SJSA1 (cell line): ENCODE measurements at regions not wholly inside any gene's neighbourhood (a gene's known extent, or its start where the extent isn't known, plus 50 kb on each side); places are given as distances from the start of the nearest gene placed in this dataset.
"Not testable (repeated sequence)": the region's sequence is repeated elsewhere in the genome, so short reads cannot be mapped to it uniquely, and the experiment has no call there.

Experiments used
- DNase-seq, 2 experiments: peaks; one replicate each; pipeline ENCODE4 v3.0.0-alpha.2; 2015 to 2020; ENCODE audit warnings: low spot score in 2 of 2, low read depth in 1 of 2
- H3K27ac ChIP-seq: fragments of 250-450 bp; sonication (Bioruptor Pico); 2 replicates; pipeline ENCODE4 v1.5.1; 2020; ENCODE audit warnings: mild to moderate bottlenecking, moderate library complexity
- H3K27me3 ChIP-seq: fragments of 250-450 bp; sonication (Bioruptor Pico); replicated peaks from 2 replicates; pipeline ENCODE4 v1.5.1; 2020; ENCODE audit warnings: mild to moderate bottlenecking, moderate library complexity
- H3K36me3 ChIP-seq: fragments of 250-450 bp; sonication (Bioruptor Pico); 2 replicates; pipeline ENCODE4 v1.5.1; 2020; ENCODE audit warnings: mild to moderate bottlenecking
- H3K4me1 ChIP-seq: fragments of 250-450 bp; sonication (Bioruptor Pico); replicated peaks from 2 replicates; pipeline ENCODE4 v1.6.1; 2021; ENCODE audit warnings: mild to moderate bottlenecking
- H3K4me3 ChIP-seq: fragments of 250-450 bp; sonication (Bioruptor Pico); 2 replicates; pipeline ENCODE4 v1.5.1; 2020; ENCODE audit warnings: mild to moderate bottlenecking
- H3K9me3 ChIP-seq: fragments of 250-450 bp; sonication (Bioruptor Pico); replicated peaks from 2 replicates; pipeline ENCODE4 v1.5.1; 2020; ENCODE audit warnings: mild to moderate bottlenecking

DNA sequence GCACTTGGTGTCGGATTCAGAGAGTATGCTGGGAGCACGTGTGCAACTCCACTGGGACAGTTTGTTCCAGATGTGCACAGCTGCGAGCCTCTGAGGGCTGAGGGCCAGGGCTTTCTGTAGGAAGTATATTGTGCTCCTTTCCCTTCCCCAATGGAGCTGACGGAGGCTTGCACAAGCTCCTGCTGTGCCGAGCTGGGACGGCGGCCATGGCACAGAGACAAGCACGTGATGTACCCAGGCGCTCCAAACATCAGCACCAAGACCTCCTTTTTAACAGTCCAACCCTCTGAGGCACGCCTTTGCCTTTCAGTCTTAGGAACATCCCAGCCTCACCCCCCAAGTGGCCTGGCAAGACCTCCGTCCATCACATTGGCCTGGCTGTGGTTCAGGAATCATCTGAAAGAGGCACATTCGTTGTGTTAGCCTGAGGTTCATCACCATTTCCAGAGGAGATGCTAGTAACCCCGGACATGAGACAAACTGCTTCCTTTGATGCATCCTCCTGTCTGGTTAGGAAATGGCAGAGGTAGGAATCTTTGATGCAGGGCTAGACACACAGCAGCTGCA, 339.2 kb upstream of the KAZN start:
- no peak for DNase-seq
- H3K4me3 ChIP-seq, result no peak overlapping the region
- H3K27ac ChIP-seq, result no peak overlapping the region
- no peaks in the 10 kb centered on the region for H3K4me1 ChIP-seq
- H3K9me3 ChIP-seq, result no peaks in the 10 kb centered on the region
- H3K36me3 ChIP-seq, result no peaks in the 10 kb centered on the region
- no peaks in the 10 kb centered on the region; the same call in 1 of the 2 replicates for H3K27me3 ChIP-seq

DNA sequence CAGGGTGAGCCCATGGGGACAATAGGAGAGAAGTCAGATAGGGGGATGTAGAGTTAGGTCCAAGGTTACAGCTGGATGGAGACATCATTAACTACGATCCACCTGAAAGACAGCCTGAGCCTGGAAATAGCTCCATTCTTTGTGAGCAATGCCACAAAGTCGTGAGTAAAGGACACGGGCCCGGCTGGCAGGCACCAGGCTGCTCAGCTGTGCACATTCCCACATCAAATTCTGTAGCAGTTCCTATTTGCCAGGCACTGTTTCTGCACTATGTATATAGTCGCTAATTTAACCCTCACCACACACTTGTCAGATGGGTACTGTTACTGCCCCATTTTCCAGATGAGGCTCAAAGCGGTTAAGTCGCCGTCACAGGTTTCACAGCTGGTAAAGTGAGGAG, 338.0 kb upstream of the KAZN start:
- Histone ChIP-seq H3K9me3 (no peaks in the 10 kb centered on the region), H3K27ac (no peak overlapping the region), H3K4me1 (no peaks in the 10 kb centered on the region)

DNA sequence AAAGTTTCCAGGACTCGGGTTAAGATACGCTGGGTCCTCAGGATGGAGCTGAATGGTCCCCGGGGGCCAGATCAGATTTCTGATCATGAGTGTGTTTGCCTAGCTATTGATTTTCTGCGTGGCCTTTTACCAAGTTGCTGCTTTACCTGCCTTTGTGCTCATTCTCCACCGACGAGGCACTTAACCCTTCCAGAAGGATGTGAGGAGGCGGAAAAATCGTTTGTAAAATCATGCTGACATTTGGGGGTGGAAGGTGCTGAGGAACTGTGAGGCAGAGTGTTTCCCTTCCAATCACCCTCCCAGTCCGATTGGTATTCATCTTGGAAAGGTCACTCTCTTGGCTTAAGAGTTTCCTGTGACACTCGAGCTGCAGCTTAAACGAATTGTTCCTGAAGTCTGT, 337.1 kb upstream of the KAZN start:
- Histone ChIP-seq H3K9me3 (no peaks in the 10 kb centered on the region), H3K27ac (no peak overlapping the region), H3K36me3 (no peaks in the 10 kb centered on the region), H3K4me1 (no peaks in the 10 kb centered on the region), H3K27me3 (peaks cover 3% of the 10 kb centered on the region; the same call in 1 of the 2 replicates), H3K4me3 (no peak overlapping the region)
- DNase-seq, result no peak

More for the DNA sequence above, 338.0 kb upstream of the KAZN start:
- peaks cover 3% of the 10 kb centered on the region; the same call in 1 of the 2 replicates for H3K27me3 ChIP-seq
- DNase-seq, result no peak
- H3K36me3 ChIP-seq, result no peaks in the 10 kb centered on the region
- no peak overlapping the region for H3K4me3 ChIP-seq

DNA sequence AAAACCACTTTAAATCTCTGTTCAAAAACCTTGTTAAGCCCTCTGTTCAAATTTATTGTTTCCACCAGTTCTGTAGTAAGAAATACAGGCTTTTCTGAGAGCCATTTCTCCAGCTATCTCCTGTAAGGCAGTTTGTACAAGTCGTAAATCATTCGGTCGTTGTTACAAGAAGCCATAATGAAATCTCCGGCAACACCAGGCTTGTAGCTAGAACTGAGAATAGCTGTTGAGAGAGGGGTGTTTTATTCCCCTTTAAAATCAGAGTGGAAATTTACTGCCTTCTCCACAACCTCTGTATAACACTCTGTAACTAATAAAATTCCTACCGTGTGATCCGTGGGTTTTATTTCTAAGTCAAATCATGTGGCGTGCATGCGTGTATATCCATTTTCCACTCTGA, 335.8 kb upstream of the KAZN start:
- Histone ChIP-seq H3K27me3 (peaks cover 3% of the 10 kb centered on the region; the same call in 1 of the 2 replicates), H3K36me3 (no peaks in the 10 kb centered on the region), H3K27ac (no peak overlapping the region)

DNA sequence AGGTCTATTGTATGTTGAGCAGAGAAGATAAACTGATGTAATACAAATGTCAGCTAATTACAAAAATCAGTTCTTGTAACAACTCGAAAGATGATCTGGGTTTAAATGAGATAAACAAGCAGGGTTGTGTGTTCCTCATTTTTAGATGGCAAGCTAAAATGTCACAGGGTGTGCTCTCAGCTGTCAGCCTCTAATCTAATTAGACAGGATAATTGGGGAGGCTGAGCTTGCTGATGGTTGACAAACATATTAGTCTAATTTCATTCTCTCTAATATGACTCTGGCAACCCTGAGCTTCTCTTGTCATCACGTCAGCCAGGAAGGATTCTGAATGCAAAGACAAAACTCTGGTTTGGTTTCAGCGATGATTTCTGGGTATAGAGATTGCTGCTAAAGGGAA, 335.3 kb upstream of the KAZN start:
- Histone ChIP-seq H3K4me1 (no peaks in the 10 kb centered on the region), H3K9me3 (no peaks in the 10 kb centered on the region), H3K27ac (no peak overlapping the region), H3K27me3 (peaks cover 3% of the 10 kb centered on the region; the same call in 1 of the 2 replicates), H3K36me3 (no peaks in the 10 kb centered on the region), H3K4me3 (no peak overlapping the region)
- DNase-seq, result no peak

More for the DNA sequence above, 335.8 kb upstream of the KAZN start:
- H3K9me3 ChIP-seq, result no peaks in the 10 kb centered on the region
- H3K4me1 ChIP-seq, result no peaks in the 10 kb centered on the region
- H3K4me3 ChIP-seq, result no peak overlapping the region
- DNase-seq, result no peak

DNA sequence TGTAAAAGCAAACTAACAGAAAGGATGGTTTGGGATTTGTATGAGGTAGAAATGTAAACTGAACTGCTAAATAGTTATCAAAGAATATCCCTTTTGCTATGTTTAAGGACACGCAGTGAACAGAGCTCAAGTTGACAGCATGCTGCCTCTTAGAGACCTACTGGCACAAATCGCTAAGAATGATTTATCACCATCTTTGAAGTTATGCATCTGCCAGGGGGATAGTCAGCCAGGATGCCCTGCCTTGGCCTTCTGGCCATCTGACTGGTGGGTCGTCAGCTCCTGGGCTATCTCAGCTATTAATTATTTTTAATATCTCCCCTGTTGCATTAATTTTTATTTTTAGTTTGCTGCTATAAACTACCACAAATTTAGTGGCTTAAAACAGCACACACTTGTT, 334.8 kb upstream of the KAZN start:
- H3K4me3 ChIP-seq, result no peak overlapping the region
- no peaks in the 10 kb centered on the region for H3K4me1 ChIP-seq
- DNase-seq, result no peak
- H3K27me3 ChIP-seq, result peaks cover 3% of the 10 kb centered on the region; the same call in 1 of the 2 replicates
- no peak overlapping the region for H3K27ac ChIP-seq
- no peaks in the 10 kb centered on the region for H3K9me3 ChIP-seq
- H3K36me3 ChIP-seq, result no peaks in the 10 kb centered on the region

DNA sequence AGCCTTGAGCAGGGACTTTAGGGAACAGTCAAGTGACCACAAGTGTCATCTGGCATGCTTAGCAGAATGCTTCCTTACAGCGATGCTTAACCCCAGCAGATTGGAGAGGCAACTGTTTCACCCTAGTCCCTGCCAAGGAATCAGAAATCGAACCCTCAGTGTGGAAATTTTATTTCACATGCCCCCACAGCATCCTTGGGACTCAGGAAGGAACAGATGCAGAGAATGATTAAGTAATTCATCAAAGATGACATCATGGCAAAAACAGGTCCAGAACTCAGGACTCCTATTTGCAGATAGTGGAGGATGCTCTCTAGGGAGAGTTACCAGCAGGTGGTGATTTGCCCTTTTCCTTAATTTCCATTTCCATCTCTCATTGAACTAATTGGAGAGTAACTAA, 333.0 kb upstream of the KAZN start:
- DNase-seq, result no peak
- peaks cover 3% of the 10 kb centered on the region; the same call in 1 of the 2 replicates for H3K27me3 ChIP-seq
- H3K4me1 ChIP-seq, result no peaks in the 10 kb centered on the region
- H3K9me3 ChIP-seq, result no peaks in the 10 kb centered on the region
- H3K27ac ChIP-seq, result no peak overlapping the region
- no peak overlapping the region for H3K4me3 ChIP-seq
- no peaks in the 10 kb centered on the region for H3K36me3 ChIP-seq

DNA sequence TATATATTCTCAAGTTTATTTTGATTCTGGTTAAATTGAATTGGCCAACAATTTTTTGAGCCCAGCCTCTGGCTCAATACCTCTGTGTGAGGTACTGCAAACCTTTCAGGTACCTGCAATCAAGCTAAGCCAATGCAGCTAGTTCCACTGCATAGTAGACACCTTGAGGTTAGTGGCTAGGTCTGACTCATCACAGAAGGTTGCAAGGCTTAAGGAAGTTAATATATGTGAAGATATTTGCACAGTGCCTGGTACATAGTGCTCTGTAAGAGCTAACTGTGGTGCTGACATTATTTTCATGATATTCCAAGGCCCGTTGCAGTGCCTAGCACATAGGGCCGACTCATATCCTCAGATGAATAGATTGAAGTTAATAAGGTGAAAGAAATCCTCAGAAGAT, 330.5 kb upstream of the KAZN start:
- Histone ChIP-seq H3K4me1 (no peaks in the 10 kb centered on the region), H3K27me3 (peaks cover 3% of the 10 kb centered on the region; the same call in 1 of the 2 replicates), H3K27ac (no peak overlapping the region), H3K36me3 (no peaks in the 10 kb centered on the region), H3K4me3 (no peak overlapping the region), H3K9me3 (no peaks in the 10 kb centered on the region)
- DNase-seq, result no peak

DNA sequence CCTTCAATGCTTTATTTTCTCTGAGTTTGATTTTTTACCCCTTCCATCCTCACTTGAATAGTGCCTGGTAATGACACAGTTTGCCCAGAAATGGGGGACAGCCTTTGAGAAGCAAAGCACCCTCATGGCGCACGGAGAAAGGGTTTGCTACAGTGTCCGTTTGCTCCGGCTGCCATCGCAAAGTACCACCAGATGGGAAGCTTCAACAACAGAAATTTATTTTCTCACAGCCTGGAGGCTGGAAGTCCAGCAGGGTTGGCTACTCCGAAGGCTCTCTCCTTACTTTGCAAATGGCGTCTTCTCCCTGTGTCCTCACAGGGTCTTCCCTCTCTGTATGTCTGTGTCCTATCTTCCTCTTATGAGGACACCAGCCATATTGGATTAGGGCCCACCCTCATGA, 327.7 kb upstream of the KAZN start:
- H3K27ac ChIP-seq, result no peak overlapping the region
- no peak for DNase-seq
- H3K27me3 ChIP-seq, result no peaks in the 10 kb centered on the region
- no peaks in the 10 kb centered on the region for H3K9me3 ChIP-seq
- no peak overlapping the region for H3K4me3 ChIP-seq
- no peaks in the 10 kb centered on the region for H3K36me3 ChIP-seq
- no peaks in the 10 kb centered on the region for H3K4me1 ChIP-seq

DNA sequence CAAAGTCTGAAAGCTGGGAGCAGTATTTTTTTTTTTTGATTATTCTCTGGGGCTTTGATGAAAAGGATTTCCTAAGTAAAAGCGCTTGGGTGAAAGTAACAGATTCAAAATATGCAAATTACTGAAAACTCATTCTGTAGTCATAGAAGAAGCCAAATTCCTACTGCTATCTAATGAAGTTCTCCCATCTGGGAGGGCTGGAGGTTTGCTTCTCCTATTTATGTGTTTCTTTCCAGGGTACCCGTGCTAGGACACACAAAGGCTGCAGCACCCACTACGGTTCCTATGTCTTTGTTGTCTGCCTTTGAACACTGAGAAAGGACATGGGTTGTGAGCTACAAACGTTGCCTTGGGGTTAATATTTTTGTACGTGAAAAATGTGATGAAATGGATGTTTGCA, 324.7 kb upstream of the KAZN start:
- no peak overlapping the region for H3K4me3 ChIP-seq
- no peaks in the 10 kb centered on the region for H3K9me3 ChIP-seq
- H3K27ac ChIP-seq, result no peak overlapping the region
- no peak for DNase-seq
- H3K4me1 ChIP-seq, result no peaks in the 10 kb centered on the region
- no peaks in the 10 kb centered on the region for H3K36me3 ChIP-seq
- H3K27me3 ChIP-seq, result no peaks in the 10 kb centered on the region

DNA sequence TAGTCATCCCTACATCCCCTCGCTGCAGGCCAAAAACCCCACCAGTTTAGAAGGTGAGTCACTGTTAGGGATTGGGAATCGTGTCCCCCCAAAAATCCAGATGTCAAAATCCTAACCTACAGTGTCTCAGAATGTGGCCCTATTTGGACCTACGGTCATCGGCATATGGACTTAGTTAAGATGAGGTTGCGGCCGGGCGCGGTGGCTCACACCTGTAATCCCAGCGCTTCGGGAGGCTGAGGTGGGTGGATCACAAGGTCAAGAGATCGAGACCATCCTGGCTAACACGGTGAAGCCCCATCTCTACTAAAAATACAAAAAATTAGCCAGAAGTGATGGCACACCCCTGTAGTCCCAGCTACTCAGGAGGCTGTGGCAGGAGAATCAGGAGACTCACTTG, 318.6 kb upstream of the KAZN start:
- not testable (repeated sequence) for H3K36me3 ChIP-seq, H3K4me1 ChIP-seq, H3K27ac ChIP-seq, DNase-seq, H3K4me3 ChIP-seq, H3K9me3 ChIP-seq, H3K27me3 ChIP-seq

DNA sequence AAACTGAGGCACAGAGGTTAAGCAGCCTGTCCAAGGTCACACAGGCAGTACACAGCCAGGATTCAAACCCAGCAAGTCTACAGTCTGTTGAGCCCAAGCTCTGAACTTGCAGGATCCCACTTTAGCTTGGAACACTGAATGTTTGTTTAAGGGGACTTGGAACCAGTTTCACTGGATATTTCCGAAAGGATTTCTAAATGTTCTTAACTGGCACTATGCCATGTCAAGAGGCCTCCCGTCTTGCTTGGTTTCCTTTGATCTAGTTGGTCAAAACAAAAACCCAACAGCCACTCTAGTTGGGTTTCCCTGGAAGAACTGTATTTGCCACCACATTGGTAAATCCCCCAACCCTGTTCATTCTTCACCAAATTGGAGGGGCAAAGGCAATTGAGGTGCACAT, 317.6 kb upstream of the KAZN start:
- Histone ChIP-seq H3K27me3 (no peaks in the 10 kb centered on the region), H3K36me3 (no peaks in the 10 kb centered on the region), H3K9me3 (no peaks in the 10 kb centered on the region), H3K4me3 (no peak overlapping the region), H3K4me1 (no peaks in the 10 kb centered on the region), H3K27ac (no peak overlapping the region)
- no peak for DNase-seq

DNA sequence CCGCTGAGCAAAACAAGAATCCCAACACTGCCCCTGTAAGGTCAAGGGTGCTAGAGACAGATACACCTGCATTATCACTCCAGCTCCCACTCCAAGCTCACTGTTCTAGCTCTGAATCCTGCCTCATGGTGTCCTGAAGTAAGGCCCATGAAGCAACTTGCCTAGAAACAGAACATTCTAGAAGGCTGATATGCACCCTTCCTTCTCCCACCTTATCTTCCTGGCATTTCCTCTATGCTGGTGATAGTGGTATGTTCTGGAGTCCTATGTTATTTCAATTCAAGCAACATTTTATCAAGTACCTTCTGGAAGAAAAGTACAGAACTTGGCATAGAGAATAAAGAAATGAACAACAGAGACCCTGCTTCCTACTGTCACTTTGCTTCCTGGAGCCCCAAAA, 317.1 kb upstream of the KAZN start:
- H3K4me1 ChIP-seq, result no peaks in the 10 kb centered on the region
- H3K4me3 ChIP-seq, result no peak overlapping the region
- no peaks in the 10 kb centered on the region for H3K9me3 ChIP-seq
- no peak overlapping the region for H3K27ac ChIP-seq
- no peaks in the 10 kb centered on the region for H3K36me3 ChIP-seq
- no peak for DNase-seq
- H3K27me3 ChIP-seq, result no peaks in the 10 kb centered on the region

DNA sequence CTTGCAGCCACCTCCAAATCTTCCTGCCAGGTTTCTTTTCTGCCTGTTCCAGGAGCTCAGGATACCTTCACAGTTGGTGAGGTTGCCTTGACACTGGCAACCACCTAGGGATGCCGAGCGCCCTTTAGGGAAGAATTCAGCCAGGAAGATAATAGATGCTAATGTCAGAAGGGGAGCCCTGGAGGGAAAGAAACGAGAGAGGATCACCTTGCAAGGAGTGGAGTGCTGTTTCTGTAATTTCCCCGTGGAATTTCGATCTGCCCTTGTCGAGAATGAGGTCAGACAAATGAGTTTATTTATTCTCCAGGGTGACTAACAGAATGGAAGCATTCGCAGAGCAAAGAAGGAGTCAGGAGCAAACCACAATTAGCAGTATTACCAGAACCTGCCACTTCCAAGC, 315.8 kb upstream of the KAZN start:
- no peaks in the 10 kb centered on the region for H3K4me1 ChIP-seq
- peak in 1 of 2 experiments; percentile 7 for DNase-seq
- no peaks in the 10 kb centered on the region for H3K9me3 ChIP-seq
- no peaks in the 10 kb centered on the region for H3K36me3 ChIP-seq
- no peaks in the 10 kb centered on the region for H3K27me3 ChIP-seq
- no peak overlapping the region for H3K4me3 ChIP-seq
- no peak overlapping the region for H3K27ac ChIP-seq

DNA sequence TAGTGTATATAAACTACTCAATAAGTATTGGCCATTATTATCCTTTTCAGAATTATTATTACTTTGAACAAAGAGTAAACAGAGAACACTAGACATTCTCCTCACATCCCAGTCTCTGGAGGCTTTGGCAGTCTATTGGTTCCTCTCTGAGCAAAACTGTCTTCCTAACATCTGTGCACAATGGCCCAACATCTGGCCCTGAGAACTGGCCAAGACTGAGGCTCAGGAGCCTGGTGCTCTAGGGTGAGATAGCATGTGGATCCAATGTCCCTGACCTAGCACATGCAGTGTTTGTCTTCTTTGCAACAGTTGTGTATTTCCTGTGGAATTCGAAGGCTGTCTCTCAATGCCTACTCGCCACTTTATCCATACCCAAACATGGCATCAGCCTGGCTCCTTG, 313.2 kb upstream of the KAZN start:
- Histone ChIP-seq H3K9me3 (no peaks in the 10 kb centered on the region), H3K36me3 (no peaks in the 10 kb centered on the region), H3K4me1 (no peaks in the 10 kb centered on the region), H3K27me3 (no peaks in the 10 kb centered on the region), H3K4me3 (no peak overlapping the region), H3K27ac (no peak overlapping the region)
- no peak for DNase-seq
